ENCODE measurements at regions not wholly inside any gene's neighbourhood (a gene's known extent, or its start where the extent isn't known, plus 50 kb on each side); places are given as distances from the start of the nearest gene placed in this dataset.
"Not testable (repeated sequence)": the region's sequence is repeated elsewhere in the genome, so short reads cannot be mapped to it uniquely, and the experiment has no call there.

- Histone ChIP-seq H3K27me3 (ENCODE audit: low read depth) (no peaks in the 10 kb centered on the region), H3K27ac (no peak overlapping the region), H3K4me3 (no peak overlapping the region), H3K4me1 (no peaks in the 10 kb centered on the region), H3K9me3 (no peaks in the 10 kb centered on the region), H3K36me3 (no peaks in the 10 kb centered on the region)
- TF ChIP-seq CTCF (IDR thresholded peaks at IDR 0.05) = no peak
- ATAC-seq (no peak), DNase-seq (no peak)
- intact Hi-C loops (cut with DNase I) = no loop called here
Measured at GRCh38 chr4:82125787-82126297, 247.9 kb downstream of the HNRNPD start.

- no peaks in the 10 kb centered on the region for H3K36me3 ChIP-seq
- H3K27ac ChIP-seq = no peak overlapping the region
- no peak overlapping the region for H3K4me3 ChIP-seq
- intact Hi-C loops (cut with DNase I) = no loop called here
- no peaks in the 10 kb centered on the region for H3K4me1 ChIP-seq
- no peaks in the 10 kb centered on the region for H3K27me3 ChIP-seq (ENCODE audit: low read depth)
- DNase-seq (no peak), ATAC-seq (no peak)
- TF ChIP-seq CTCF (IDR thresholded peaks at IDR 0.05) = no peak
- no peaks in the 10 kb centered on the region for H3K9me3 ChIP-seq
Measured at GRCh38 chr4:82124932-82125786, 248.6 kb downstream of the HNRNPD start.

- H3K9me3 ChIP-seq = no peaks in the 10 kb centered on the region
- no peak for TF ChIP-seq CTCF (IDR thresholded peaks at IDR 0.05)
- H3K27ac ChIP-seq = no peak overlapping the region
- intact Hi-C loops (cut with DNase I) = no loop called here
- DNase-seq (no peak), ATAC-seq (no peak)
- no peaks in the 10 kb centered on the region for H3K4me1 ChIP-seq
- H3K4me3 ChIP-seq = no peak overlapping the region
- H3K27me3 ChIP-seq (ENCODE audit: low read depth) = no peaks in the 10 kb centered on the region
- no peaks in the 10 kb centered on the region for H3K36me3 ChIP-seq
Measured at GRCh38 chr4:82124365-82124764, 249.4 kb downstream of the HNRNPD start.

GRCh38 chr4:82123934-82124333 is 249.9 kb downstream of the HNRNPD start:
- no peak overlapping the region for H3K4me3 ChIP-seq
- intact Hi-C loops (cut with DNase I) = no loop called here
- H3K9me3 ChIP-seq = no peaks in the 10 kb centered on the region

GRCh38 chr4:82115183-82115582 is 258.6 kb downstream of the HNRNPD start:
- DNase-seq; ATAC-seq; H3K9me3 ChIP-seq; H3K4me1 ChIP-seq; intact Hi-C loops (cut with DNase I); H3K36me3 ChIP-seq; H3K27ac ChIP-seq; H3K27me3 ChIP-seq (ENCODE audit: low read depth); H3K4me3 ChIP-seq: not testable (repeated sequence)

More at GRCh38 chr4:82123934-82124333, 249.9 kb downstream of the HNRNPD start:
- Histone ChIP-seq H3K4me1 (no peaks in the 10 kb centered on the region), H3K27me3 (ENCODE audit: low read depth) (no peaks in the 10 kb centered on the region), H3K36me3 (no peaks in the 10 kb centered on the region), H3K27ac (no peak overlapping the region)
- DNase-seq = no peak
- no peak for ATAC-seq
- TF ChIP-seq CTCF (IDR thresholded peaks at IDR 0.05) = no peak

GRCh38 chr4:82108506-82108905 is 265.3 kb downstream of the HNRNPD start:
- H3K4me3 ChIP-seq = no peak overlapping the region
- H3K9me3 ChIP-seq = no peaks in the 10 kb centered on the region
- TF ChIP-seq CTCF (IDR thresholded peaks at IDR 0.05) = no peak
- no peaks in the 10 kb centered on the region for H3K4me1 ChIP-seq
- H3K36me3 ChIP-seq = no peaks in the 10 kb centered on the region
- DNase-seq (no peak), ATAC-seq (no peak)
- H3K27me3 ChIP-seq (ENCODE audit: low read depth) = no peaks in the 10 kb centered on the region
- no peak overlapping the region for H3K27ac ChIP-seq
- intact Hi-C loops (cut with DNase I) = no loop called here
